SJCRH30 (cell line): ENCODE measurements at regions not wholly inside any gene's neighbourhood (a gene's known extent, or its start where the extent isn't known, plus 50 kb on each side); places are given as distances from the start of the nearest gene placed in this dataset.

Source experiments
- DNase-seq, 2 experiments: peaks; one replicate each; pipeline ENCODE4 v3.0.0-alpha.2; 2015 to 2020
- H3K27ac ChIP-seq: fragments of 250-450 bp; sonication (Bioruptor Pico); 2 replicates; pipeline ENCODE4 v1.5.1; 2020; ENCODE audit warnings: mild to moderate bottlenecking, moderate library complexity
- H3K27me3 ChIP-seq: fragments of 250-450 bp; sonication (Bioruptor Pico); 2 replicates; pipeline ENCODE4 v1.5.1; 2020; ENCODE audit warnings: mild to moderate bottlenecking, moderate library complexity
- H3K36me3 ChIP-seq: fragments of 250-450 bp; sonication (Bioruptor Pico); 2 replicates; pipeline ENCODE4 v1.5.1; 2020; ENCODE audit warnings: mild to moderate bottlenecking, moderate library complexity
- H3K4me1 ChIP-seq: fragments of 250-450 bp; sonication (Bioruptor Pico); 2 replicates; pipeline ENCODE4 v1.5.1; 2020; ENCODE audit warnings: mild to moderate bottlenecking, moderate library complexity
- H3K4me3 ChIP-seq: fragments of 250-450 bp; sonication (Bioruptor Pico); 2 replicates; pipeline ENCODE4 v1.5.1; 2020; ENCODE audit warnings: mild to moderate bottlenecking, moderate library complexity
- H3K9me3 ChIP-seq: fragments of 250-450 bp; sonication (Bioruptor Pico); replicated peaks from 2 replicates; pipeline ENCODE4 v1.5.1; 2020; ENCODE audit warnings: mild to moderate bottlenecking, moderate library complexity

DNA sequence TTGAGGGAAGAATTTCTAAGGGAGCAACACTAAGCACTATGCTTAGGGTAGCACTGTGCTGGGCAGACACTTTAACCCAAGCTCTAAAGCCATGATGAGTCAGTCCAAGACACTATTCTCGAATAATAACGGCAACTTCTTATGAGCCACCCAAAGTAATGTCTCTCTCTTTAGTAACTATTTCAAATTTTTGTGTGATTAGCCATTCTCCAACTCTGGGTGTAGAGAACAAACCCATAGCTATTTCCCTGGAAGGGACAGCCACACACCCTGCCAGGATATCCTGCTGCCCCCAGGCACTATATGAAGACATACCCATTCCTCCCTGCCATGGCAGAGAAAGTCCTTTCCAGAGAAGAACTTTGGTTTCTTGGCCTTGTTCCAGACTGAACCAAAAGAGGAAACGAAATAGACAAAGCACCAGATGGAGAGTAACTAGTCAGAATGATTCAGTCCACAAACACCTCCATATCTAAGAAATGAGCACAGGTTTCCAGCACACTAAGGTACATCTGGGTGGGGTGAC lies 384.9 kb upstream of the THBS1 start:
- Histone ChIP-seq H3K36me3 (no peaks in the 10 kb centered on the region), H3K4me3 (no peak overlapping the region), H3K9me3 (no peaks in the 10 kb centered on the region), H3K4me1 (peaks cover 46% of the 10 kb centered on the region), H3K27ac (no peak overlapping the region), H3K27me3 (no peaks in the 10 kb centered on the region)
- no peak for DNase-seq

DNA sequence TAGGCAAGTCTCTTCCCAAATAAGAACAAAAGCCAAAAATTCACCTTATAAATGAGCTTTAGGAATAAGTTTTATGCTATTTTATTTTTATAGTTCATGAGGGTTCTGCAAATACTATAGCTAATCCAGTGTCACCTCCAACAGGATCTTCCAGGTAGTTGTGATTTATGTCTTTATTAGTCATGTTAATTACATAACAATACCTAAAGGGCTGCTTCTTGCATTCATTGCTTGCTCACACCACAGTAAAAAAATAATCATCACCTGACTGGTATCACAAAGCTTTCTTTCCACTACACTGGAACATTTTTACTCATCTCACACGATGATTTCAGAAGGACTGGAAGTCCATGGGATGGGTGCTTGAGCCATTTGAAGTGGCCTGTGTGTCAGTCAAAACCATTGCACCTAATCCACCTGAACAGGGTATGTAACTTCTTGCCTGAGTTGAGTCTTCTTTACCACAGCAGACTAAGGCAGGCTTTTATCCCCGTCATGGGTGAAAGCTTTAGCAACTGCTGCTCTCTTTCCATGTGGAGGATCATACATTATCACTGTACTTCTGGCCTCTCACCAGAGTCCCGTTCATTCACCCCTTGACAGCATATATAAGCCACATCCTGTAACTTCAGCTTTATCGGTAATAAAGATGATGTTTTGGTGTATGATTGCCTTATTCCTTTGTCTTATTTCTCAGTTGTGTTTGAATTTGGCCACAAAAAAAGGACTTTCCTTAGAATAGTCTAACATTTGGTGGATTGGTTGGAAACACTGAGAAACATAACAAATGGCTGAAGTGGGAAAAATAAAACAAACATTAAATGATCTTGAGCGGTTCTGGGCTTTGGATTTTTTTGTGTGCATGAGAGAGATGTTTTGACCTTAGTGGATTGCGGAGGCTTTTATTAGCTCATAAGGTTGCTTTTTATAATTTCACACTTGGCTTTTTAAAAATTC lies 382.6 kb upstream of the THBS1 start:
- no peaks in the 10 kb centered on the region for H3K36me3 ChIP-seq
- 0 out of 2 replicates have a peak, but pooled peaks cover 2% of the 10 kb centered on the region for H3K9me3 ChIP-seq
- no peak overlapping the region for H3K4me3 ChIP-seq
- peaks cover 23% of the 10 kb centered on the region for H3K4me1 ChIP-seq
- H3K27ac ChIP-seq = no peak overlapping the region
- no peak for DNase-seq
- no peaks in the 10 kb centered on the region for H3K27me3 ChIP-seq

DNA sequence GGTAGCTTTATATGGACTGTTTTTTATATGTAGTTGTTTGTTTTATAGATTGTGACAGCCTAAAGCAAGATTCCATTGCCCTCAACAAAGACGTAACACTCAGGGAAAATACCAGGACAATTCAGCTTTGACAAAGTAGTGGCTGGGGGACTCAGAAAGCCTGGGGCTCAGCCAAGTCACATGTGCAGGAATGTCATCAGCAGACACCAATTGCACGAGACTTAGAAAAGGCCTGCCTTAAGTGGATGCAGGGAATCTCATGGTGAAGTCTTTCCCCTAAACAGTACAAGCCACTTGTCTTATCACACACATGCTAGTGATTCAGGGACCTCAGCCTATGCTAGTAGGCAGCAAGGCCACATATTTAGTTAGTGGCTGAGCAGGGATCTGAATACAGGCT lies 381.8 kb upstream of the THBS1 start:
- H3K9me3 ChIP-seq = 0 out of 2 replicates have a peak, but pooled peaks cover 2% of the 10 kb centered on the region
- no peaks in the 10 kb centered on the region for H3K27me3 ChIP-seq
- H3K4me3 ChIP-seq = no peak overlapping the region
- H3K27ac ChIP-seq = no peak overlapping the region
- DNase-seq = peak; percentile 52 to 69
- H3K4me1 ChIP-seq = peaks cover 16% of the 10 kb centered on the region
- H3K36me3 ChIP-seq = no peaks in the 10 kb centered on the region

DNA sequence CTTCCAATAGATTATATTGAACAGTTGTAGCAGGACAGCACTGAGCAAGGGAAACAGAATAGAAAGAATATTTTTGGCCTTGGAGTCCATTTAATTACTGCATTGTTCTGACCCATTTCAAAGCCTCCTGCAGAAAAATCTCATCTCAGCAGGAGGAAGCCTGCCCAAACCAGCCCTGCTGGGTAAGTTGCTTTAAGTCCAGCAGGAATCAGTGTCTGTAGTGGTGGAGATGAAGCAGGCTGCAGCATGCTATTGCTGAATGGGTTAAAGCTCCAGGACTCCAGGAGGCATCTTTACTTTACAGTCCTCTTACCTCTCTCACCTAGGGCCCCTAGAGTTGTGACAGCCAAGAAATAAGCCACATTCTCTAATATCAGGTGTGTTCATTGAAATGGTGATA lies 380.3 kb upstream of the THBS1 start:
- Histone ChIP-seq H3K4me1 (peaks cover 10% of the 10 kb centered on the region), H3K27ac (no peak overlapping the region)
- DNase-seq = no peak

DNA sequence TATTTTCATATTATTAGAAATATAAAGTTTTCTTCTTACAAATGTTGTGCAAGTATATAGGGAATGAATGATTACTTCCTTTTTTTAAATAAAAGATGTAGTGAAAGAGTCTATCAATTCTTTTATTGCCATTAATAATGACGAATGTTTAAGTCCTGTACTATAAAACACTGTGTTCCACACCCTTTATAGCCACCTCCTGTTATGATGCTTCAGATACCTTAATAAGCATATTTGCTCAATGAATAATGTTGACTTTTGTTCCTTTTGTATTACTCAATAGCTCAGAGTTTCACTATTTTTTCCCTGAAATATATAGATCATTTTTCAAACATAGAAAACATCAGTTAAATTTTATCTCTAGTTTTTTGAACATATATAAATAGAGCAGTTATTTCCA lies 378.2 kb upstream of the THBS1 start:
- peaks cover 10% of the 10 kb centered on the region for H3K4me1 ChIP-seq
- peaks cover 2% of the 10 kb centered on the region; the same call in 1 of the 2 replicates for H3K9me3 ChIP-seq
- no peak overlapping the region for H3K4me3 ChIP-seq
- no peaks in the 10 kb centered on the region for H3K36me3 ChIP-seq
- no peaks in the 10 kb centered on the region for H3K27me3 ChIP-seq
- no peak for DNase-seq
- no peak overlapping the region for H3K27ac ChIP-seq

More for the DNA sequence above, 380.3 kb upstream of the THBS1 start:
- H3K36me3 ChIP-seq = no peaks in the 10 kb centered on the region
- H3K27me3 ChIP-seq = no peaks in the 10 kb centered on the region
- 0 out of 2 replicates have a peak, but pooled peaks cover 2% of the 10 kb centered on the region for H3K9me3 ChIP-seq
- H3K4me3 ChIP-seq = no peak overlapping the region

DNA sequence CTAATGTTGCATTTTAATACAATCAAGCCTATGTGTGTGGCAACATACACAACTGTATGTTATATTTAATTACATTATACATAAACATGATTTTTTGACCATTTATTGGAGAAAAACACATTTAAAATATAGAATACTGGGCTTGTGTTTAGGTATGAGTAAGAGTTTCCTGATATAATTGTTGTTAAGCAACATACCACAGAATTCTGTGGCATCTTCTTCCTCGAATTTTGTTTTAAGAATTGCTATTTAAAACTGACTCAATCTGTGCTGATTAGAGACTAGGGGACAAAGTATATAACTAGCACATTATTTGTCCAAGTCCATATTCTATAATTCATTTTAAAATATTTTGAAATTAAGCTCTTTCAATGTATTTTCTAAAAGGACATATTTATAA lies 376.8 kb upstream of the THBS1 start:
- Histone ChIP-seq H3K27ac (no peak overlapping the region), H3K36me3 (no peaks in the 10 kb centered on the region), H3K27me3 (no peaks in the 10 kb centered on the region), H3K4me1 (peaks cover 3% of the 10 kb centered on the region), H3K4me3 (no peak overlapping the region), H3K9me3 (peaks cover 2% of the 10 kb centered on the region; the same call in 1 of the 2 replicates)
- no peak for DNase-seq

DNA sequence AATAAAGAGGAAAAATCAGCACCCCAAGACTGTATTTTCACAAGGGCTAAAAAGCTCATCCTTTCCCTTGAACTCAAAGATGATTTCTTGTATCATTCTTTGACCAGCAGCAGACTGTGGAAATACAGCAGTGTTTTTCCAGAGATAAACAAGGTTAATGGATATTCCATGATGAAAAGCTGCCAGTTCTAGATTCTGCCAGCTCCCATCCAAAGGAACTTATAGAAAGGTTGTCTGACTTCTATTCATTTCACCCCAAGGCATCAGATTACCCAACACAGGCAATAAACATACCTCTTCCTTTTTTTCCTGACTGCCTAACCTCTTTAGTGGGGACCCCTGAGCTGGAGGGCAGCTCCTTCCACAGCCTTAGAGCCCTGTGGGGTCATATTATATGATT lies 375.8 kb upstream of the THBS1 start:
- H3K4me1 ChIP-seq = no peaks in the 10 kb centered on the region
- no peaks in the 10 kb centered on the region for H3K27me3 ChIP-seq
- H3K9me3 ChIP-seq = peaks cover 2% of the 10 kb centered on the region; the same call in 1 of the 2 replicates
- H3K36me3 ChIP-seq = no peaks in the 10 kb centered on the region
- no peak for DNase-seq
- no peak overlapping the region for H3K4me3 ChIP-seq
- no peak overlapping the region for H3K27ac ChIP-seq

DNA sequence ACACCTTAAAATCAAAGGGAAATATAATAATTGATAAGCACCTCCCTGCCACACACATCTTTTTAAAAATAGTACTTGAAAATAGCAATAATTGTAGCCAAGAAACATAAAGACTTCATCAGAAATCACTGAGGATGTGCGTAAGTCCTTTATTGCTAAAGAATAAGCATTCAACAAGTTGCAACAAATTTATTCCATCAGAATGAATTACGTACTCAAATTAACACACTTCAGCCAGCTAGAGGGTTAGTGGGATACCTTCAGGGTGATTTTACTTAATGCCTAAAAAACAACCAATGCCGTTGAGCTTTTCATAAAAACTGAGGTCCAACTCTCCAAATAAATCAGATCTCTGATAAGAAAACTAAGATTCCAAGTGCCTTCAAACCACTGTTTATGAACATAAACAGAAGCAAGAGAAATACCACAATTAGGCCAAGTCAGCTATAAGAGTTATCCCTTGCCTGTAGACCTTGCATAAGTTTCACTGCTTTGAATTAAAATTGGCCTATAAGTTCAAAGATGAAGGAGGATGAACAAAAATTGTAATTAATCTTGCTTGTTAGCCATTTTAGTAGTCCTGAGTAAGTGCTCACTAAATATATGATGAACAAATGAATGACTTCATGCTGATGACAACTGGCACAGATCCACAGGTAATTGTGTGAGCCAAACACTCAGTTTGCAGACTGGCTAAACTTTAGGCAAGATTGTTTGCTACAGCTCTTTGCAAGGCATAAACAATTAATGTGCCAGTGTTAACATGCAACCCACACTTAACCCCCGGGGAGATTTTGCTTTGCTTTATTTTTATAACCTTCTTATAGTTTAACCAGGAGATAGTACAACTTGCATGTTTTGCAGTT lies 375.1 kb upstream of the THBS1 start:
- H3K27me3 ChIP-seq = no peaks in the 10 kb centered on the region
- peaks cover 2% of the 10 kb centered on the region for H3K9me3 ChIP-seq
- no peak overlapping the region for H3K27ac ChIP-seq
- H3K36me3 ChIP-seq = no peaks in the 10 kb centered on the region
- H3K4me1 ChIP-seq = no peaks in the 10 kb centered on the region
- no peak overlapping the region for H3K4me3 ChIP-seq
- no peak for DNase-seq

DNA sequence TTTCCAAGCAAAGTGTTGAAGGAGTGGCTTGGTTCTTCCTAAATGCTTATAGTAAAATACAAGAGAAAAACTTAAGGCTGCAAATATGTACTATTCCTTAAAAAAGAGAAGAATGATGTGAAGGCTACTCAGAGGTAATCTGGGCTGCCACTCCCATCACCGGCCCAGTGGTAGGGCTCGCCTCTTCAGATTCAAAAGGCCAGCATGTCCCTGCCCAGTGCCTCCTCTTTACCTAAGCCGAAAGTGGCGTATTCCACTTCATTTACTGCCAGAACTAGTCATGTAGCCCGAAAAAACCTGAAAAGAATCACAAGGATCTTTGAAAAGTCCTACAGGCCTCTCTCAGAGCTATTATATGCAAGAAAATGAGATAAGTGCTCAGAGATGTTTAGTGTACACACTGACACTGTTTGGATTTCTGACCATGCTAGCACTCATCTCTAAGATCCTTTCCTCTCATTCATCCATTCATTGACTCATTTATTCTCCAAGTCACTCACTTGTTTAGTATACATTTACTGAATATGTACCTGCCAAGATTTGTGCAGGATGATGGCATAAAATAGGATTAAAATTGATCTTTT lies 373.3 kb upstream of the THBS1 start:
- H3K4me3 ChIP-seq = no peak overlapping the region
- no peaks in the 10 kb centered on the region for H3K36me3 ChIP-seq

DNA sequence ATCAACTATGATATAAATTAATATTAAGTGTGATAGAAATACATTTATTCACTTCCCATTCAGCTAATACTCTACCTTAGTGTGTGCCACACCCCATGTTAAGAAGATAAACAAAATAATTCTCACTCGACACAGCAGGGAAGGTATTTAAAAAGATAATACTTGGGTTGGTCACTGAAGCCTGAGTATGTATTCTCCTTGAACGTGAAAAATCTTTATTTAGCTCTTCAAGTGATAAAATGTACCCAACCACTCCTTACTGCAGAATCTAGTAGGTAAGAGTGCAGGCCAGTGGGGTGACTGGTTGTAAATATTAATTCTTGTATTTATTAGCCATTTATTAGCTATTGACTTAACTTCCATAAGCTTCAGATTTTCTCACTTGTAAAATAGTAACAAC lies 372.7 kb upstream of the THBS1 start:
- Histone ChIP-seq H3K4me1 (peaks cover 4% of the 10 kb centered on the region), H3K9me3 (peaks cover 9% of the 10 kb centered on the region), H3K27me3 (no peaks in the 10 kb centered on the region), H3K4me3 (no peak overlapping the region), H3K27ac (no peak overlapping the region), H3K36me3 (no peaks in the 10 kb centered on the region)
- no peak for DNase-seq

More for the DNA sequence above, 373.3 kb upstream of the THBS1 start:
- Histone ChIP-seq H3K27ac (no peak overlapping the region), H3K9me3 (peaks cover 9% of the 10 kb centered on the region), H3K4me1 (no peaks in the 10 kb centered on the region), H3K27me3 (no peaks in the 10 kb centered on the region)
- no peak for DNase-seq

DNA sequence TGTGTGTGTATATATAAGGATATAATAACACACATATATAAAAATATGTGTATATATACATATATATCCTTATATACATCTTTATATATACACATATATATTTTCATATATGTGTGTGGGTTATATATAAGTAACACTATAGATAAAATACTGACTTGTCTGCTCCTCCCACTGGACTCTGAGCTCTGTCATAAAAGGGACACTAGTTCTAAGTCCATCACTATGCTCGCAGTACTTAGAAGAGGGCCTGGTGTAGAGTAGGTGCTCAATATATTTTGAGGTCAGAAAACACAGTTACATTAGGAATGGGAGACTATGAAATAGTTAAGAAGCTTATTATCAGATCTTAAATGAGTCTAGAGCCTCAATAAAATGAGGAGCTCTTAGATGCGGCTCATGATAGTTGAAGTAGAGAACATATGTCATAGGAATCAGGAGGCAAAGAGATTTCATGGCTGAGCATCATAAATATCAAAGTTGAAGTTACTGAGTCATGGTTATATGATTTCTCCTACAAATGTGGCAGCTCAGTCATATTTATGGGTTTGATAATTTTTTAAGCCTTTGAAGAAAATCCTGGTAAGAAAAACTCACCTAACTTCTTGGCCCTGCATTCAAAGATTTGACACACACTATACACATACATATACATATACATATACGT lies 371.2 kb upstream of the THBS1 start:
- no peak overlapping the region for H3K27ac ChIP-seq
- no peak for DNase-seq
- no peaks in the 10 kb centered on the region for H3K36me3 ChIP-seq
- H3K4me3 ChIP-seq = no peak overlapping the region
- peaks cover 14% of the 10 kb centered on the region for H3K9me3 ChIP-seq
- H3K4me1 ChIP-seq = peaks cover 16% of the 10 kb centered on the region
- H3K27me3 ChIP-seq = no peaks in the 10 kb centered on the region

DNA sequence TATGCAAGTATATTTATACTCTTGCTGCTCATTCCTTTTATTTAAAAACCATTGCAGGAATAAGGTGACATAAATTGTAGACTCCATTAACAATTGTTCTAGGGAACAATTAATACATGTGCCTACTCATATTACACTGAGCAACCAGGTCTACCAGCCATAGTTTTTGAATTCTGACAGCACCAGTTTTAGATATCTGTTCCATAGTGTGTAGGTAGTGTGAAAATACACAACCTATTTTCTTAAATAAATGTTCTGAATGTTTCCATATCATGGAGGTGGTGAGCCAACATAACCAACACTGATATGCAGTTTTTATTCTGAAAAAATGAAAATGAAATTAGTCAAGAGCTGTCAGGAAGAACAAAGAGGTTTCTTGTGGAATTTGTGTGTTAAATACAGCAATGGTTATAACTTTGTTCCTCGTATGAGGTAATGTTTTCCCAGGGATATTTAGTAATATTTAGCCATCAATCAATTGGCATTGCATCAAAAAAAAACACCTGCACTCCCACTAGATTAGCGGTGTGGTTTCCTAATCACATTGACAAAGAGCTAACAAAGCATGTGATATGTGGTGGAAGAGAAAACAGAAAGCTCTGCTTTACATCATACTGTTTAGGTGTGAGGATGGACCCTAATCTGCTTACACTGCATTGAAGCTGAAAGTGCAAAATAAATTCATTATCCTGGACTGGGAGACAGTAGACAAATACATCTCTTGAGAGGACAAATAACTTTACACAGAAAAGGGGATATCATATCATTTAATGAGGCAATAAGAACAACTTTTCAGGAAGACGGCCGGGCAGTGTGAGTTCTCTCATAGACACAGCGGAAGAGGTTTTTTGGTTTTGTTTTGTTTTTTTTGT lies 369.5 kb upstream of the THBS1 start:
- Histone ChIP-seq H3K4me3 (no peak overlapping the region), H3K27me3 (no peaks in the 10 kb centered on the region), H3K4me1 (peaks cover 16% of the 10 kb centered on the region), H3K27ac (no peak overlapping the region), H3K9me3 (peaks cover 20% of the 10 kb centered on the region), H3K36me3 (no peaks in the 10 kb centered on the region)
- no peak for DNase-seq

DNA sequence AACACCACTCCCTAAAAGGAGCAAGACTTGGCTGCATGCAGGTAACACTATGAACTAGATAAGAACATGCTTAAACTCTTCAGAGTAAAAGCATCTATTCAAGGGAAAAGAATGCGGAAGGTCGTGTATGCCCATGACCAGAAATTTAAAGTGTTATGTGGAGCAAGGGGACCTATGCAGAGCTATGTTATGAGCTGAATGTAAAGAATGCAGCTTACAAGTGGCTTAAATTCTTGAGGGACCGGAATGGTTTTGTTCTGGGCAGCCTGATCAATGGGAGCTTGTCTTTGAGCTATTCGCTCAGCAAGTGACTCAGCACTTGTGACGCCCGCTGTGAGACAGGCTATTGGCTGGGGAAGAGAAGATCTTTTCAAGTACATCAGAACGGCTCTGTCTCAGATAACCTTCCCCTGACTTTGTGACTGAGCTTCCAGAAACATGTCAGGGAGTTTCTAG lies 367.5 kb upstream of the THBS1 start:
- no peaks in the 10 kb centered on the region for H3K27me3 ChIP-seq
- DNase-seq = peak; percentile 88 to 91
- peaks cover 34% of the 10 kb centered on the region for H3K9me3 ChIP-seq
- no peaks in the 10 kb centered on the region for H3K36me3 ChIP-seq
- peaks cover 16% of the 10 kb centered on the region for H3K4me1 ChIP-seq
- H3K4me3 ChIP-seq = no peak overlapping the region
- H3K27ac ChIP-seq = peak overlapping the region; percentile 77
